Neural progenitor cell (in vitro differentiated cells): ENCODE measurements at regions not wholly inside any gene's neighbourhood (a gene's known extent, or its start where the extent isn't known, plus 50 kb on each side); places are given as distances from the start of the nearest gene placed in this dataset.

Source experiments
- CTCF ChIP-seq: fragments of 200-600 bp; sonication (generic); IDR thresholded peaks from 2 replicates; pipeline ENCODE4 v1.5.1; 2017; ENCODE audit warnings: antibody characterized with exemption, mild to moderate bottlenecking
- EZH2 ChIP-seq: fragments of 200-600 bp; sonication (generic); IDR thresholded peaks from 2 replicates; pipeline ENCODE4 v1.6.1; 2017; ENCODE audit warnings: antibody characterized with exemption, mild to moderate bottlenecking, moderate library complexity

DNA sequence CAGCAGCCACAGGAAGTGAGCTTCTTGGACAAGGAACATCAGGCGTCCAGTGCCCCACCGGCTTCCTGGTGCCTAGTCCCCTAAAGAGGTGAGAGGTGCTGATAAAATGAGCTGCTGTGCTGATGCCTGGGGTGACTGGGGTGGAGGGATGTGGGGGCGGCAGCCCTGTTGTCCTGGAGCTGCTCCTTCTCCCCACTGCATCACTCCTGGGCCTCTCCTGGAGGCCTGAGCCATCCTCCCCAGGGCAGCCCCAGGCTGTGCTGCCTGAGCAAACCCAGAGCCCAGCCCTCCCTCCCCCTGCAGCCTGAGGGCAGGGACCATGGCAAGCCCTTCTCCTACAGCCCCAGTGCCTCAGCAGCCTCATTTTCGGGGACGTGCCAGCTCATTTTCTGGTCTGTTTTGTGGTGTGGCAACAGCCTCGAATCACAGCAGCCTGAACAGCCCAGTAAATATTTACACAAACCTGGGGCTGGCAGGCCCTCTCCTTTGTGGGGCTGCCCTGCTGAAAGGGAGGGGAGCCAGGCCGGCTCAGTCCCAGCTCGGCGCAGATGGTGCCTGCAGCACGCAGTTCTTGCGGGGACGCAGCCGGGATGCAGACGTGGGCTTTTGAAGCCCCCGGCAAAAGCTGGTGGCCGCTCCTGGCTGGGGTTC lies 259.9 kb downstream of the DLL1 start:
- TF ChIP-seq CTCF (no peak), EZH2 (no peak)
